HepG2 (cell line): ENCODE measurements at regions not wholly inside any gene's neighbourhood (a gene's known extent, or its start where the extent isn't known, plus 50 kb on each side); places are given as distances from the start of the nearest gene placed in this dataset.

Experiments
- ATAC-seq: fragments of 200-7000 bp; cut with Tn5 transposase; 3 replicates; pipeline ENCODE4 v1.9.1; 2020; ENCODE audit warnings: mild to moderate bottlenecking, moderate library complexity
- BruUV-seq: library from RNA; stranded (reverse); fragments of 400-500 nt; replicated peaks from 2 replicates; lab custom pipeline; 2021; lab: Mats Ljungman, UMichigan
- CTCF ChIA-PET: fragments of 300-600 bp; formaldehyde crosslinking; extraction: SDS; loops from one replicate; lab custom pipeline; 2021; ENCODE audit warnings: low total read pairs, inconsistent platforms, low intra/inter-chr PET ratio; lab: Yijun Ruan, JAX
- POLR2A ChIA-PET: fragments of 350-600 bp; sonication (Branson Sonifier 250); formaldehyde crosslinking; loops from one replicate; lab custom pipeline; 2020; ENCODE audit warnings: antibody characterized with exemption, inconsistent platforms; lab: Yijun Ruan, JAX
- DNase-seq: peaks from one replicate; pipeline ENCODE4 v3.0.0-alpha.2; 2015; ENCODE audit warnings: low spot score
- FAIRE-seq: peaks from 3 replicates; lab custom pipeline; 2011; peaks lifted over from hg19 to GRCh38; lab: Jason Lieb, UNC
- H2AFZ ChIP-seq: one replicate; pipeline ENCODE4 v1.6.1; 2011; ENCODE audit warnings: low read length, inconsistent platforms
- H3K27ac ChIP-seq: fragments of 300-600 bp; 3 replicates; pipeline ENCODE4 v1.8.0; 2011; ENCODE audit warnings: mixed run types, mild to moderate bottlenecking, mixed read lengths, low read length, inconsistent platforms; ENCODE audit not compliant: insufficient read depth; ENCODE audit errors: extremely low read length
- H3K27me3 ChIP-seq, 2 experiments: fragments of 200-600 bp in 1 of 2; 2 replicates in 1 of 2; 3 replicates in 1 of 2; pipeline versions ENCODE4 v1.6.0 to v1.8.0; 2011; ENCODE audit warnings: low read length in 2 of 2, mild to moderate bottlenecking in 2 of 2, moderate library complexity in 2 of 2, inconsistent platforms in 1 of 2; ENCODE audit not compliant: insufficient read depth in 2 of 2, control insufficient read depth in 1 of 2
- H3K36me3 ChIP-seq, 2 experiments: fragments of 200-600 bp in 1 of 2; replicated peaks in 1 of 2; 2 replicates in 1 of 2; 3 replicates in 1 of 2; pipeline versions ENCODE4 v1.5.1 to v1.8.0; 2011; ENCODE audit warnings: low read length in 2 of 2, inconsistent platforms in 1 of 2; ENCODE audit not compliant: insufficient read depth in 2 of 2, control insufficient read depth in 1 of 2
- H3K4me1 ChIP-seq: 2 replicates; pipeline ENCODE4 v1.5.1; 2012; ENCODE audit warnings: low read length, inconsistent platforms; ENCODE audit not compliant: insufficient read depth
- H3K4me2 ChIP-seq: 2 replicates; pipeline ENCODE4 v1.6.0; 2011; ENCODE audit warnings: low read depth, low read length, inconsistent platforms
- H3K4me3 ChIP-seq, 3 experiments: fragments of 200-600 bp in 1 of 3; sonication (generic), shearing (Covaris generic) in 1 of 3; replicated peaks in 1 of 3; 2 replicates each; pipeline ENCODE4 v1.5.1; 2011 to 2016; ENCODE audit warnings: low read length in 3 of 3, inconsistent platforms in 2 of 3, low read depth in 2 of 3, mild to moderate bottlenecking in 2 of 3, control low read depth in 1 of 3, mixed read lengths in 1 of 3; ENCODE audit not compliant: insufficient read depth in 1 of 3
- H3K79me2 ChIP-seq: one replicate; pipeline ENCODE4 v1.6.1; 2011; ENCODE audit warnings: low read length, inconsistent platforms; ENCODE audit not compliant: insufficient read depth
- H3K9ac ChIP-seq: 2 replicates; pipeline ENCODE4 v1.6.0; 2011; ENCODE audit warnings: mild to moderate bottlenecking, low read depth, low read length, inconsistent platforms; ENCODE audit not compliant: insufficient read depth
- H3K9me3 ChIP-seq: 2 replicates; pipeline ENCODE4 v1.5.1; 2012; ENCODE audit warnings: mild to moderate bottlenecking, low read length
- H4K20me1 ChIP-seq: 2 replicates; pipeline ENCODE4 v1.6.0; 2011; ENCODE audit warnings: inconsistent platforms, mild to moderate bottlenecking, low read length, moderate library complexity; ENCODE audit not compliant: insufficient read depth
- FOXK2 ChIP-seq: fragments of 450-650 bp; IDR thresholded peaks from 2 replicates; pipeline ENCODE4 v1.6.1; 2016
- NFKBIZ ChIP-seq: IDR thresholded peaks from 2 replicates; pipeline ENCODE4 v1.6.1; 2018; ENCODE audit warnings: missing genetic modification reagents, missing compliant biosample characterization
- SMAD9 ChIP-seq: sonication (generic); formaldehyde crosslinking; IDR thresholded peaks from 2 replicates; pipeline ENCODE4 v1.5.1; 2020; ENCODE audit warnings: mild to moderate bottlenecking, missing genetic modification reagents
- SNAPC5 ChIP-seq: sonication (generic); formaldehyde crosslinking; IDR thresholded peaks from 2 replicates; pipeline ENCODE4 v1.8.1; 2023; ENCODE audit warnings: mild to moderate bottlenecking, missing genetic modification reagents, borderline replicate concordance
- SUZ12 ChIP-seq: fragments of 150-350 bp; IDR thresholded peaks from 2 replicates; pipeline ENCODE4 v1.6.1; 2014; ENCODE audit warnings: low read depth, low read length
- ZBED4 ChIP-seq: sonication (generic); formaldehyde crosslinking; IDR thresholded peaks from 2 replicates; pipeline ENCODE4 v1.4.0; 2020; ENCODE audit warnings: missing genetic modification reagents, borderline replicate concordance
- ZNF138 ChIP-seq: sonication (generic); formaldehyde crosslinking; IDR thresholded peaks from 2 replicates; pipeline ENCODE4 v1.5.0; 2020; ENCODE audit warnings: mild to moderate bottlenecking, low read depth, missing genetic modification reagents
- ZNF282 ChIP-seq: fragments of 450-650 bp; IDR thresholded peaks from 2 replicates; pipeline ENCODE4 v1.6.1; 2018; ENCODE audit not compliant: partially characterized antibody
- ZNF30 ChIP-seq: sonication (generic); formaldehyde crosslinking; IDR thresholded peaks from 2 replicates; pipeline ENCODE4 v1.5.0; 2020; ENCODE audit warnings: mild to moderate bottlenecking, missing genetic modification reagents
- ZNF350 ChIP-seq: sonication (generic); formaldehyde crosslinking; IDR thresholded peaks from 2 replicates; pipeline ENCODE4 v1.4.0; 2020; ENCODE audit warnings: mild to moderate bottlenecking, low read depth, missing genetic modification reagents, borderline replicate concordance
- ZNF549 ChIP-seq: sonication (generic); formaldehyde crosslinking; IDR thresholded peaks from 2 replicates; pipeline ENCODE4 v1.5.0; 2020; ENCODE audit warnings: missing genetic modification reagents
- ZNF577 ChIP-seq: sonication (generic); formaldehyde crosslinking; IDR thresholded peaks from 2 replicates; pipeline ENCODE4 v1.4.0; 2020; ENCODE audit warnings: mild to moderate bottlenecking, low read depth, missing genetic modification reagents, borderline replicate concordance
- ZSCAN30 ChIP-seq: sonication (generic); formaldehyde crosslinking; IDR thresholded peaks from 2 replicates; pipeline ENCODE4 v1.5.0; 2020; ENCODE audit warnings: mild to moderate bottlenecking, missing genetic modification reagents
- WGBS: methylation state at CpG from one replicate; pipeline ENCODE4 v1.1.6; 2017; ENCODE audit warnings: low lambda C conversion rate; 5-methylcytosine and 5-hydroxymethylcytosine counted together
- in situ Hi-C: cut with HindIII; loops from 2 replicates; pipeline ENCODE4 v1.10.0; 2017; ENCODE audit warnings: low pct_unique_long_range_greater_than_20kb; ENCODE audit not compliant: extremely low pct_ligation_motif_present
- intact Hi-C: fragments of 100-400 bp; cut with micrococcal nuclease; formaldehyde crosslinking; loops from one replicate; pipeline ENCODE4 v1.10.0; 2022; ENCODE audit not compliant: unreplicated experiment
- TF ChIP-seq, protein P1 (sequence below): sonication (generic); formaldehyde crosslinking; IDR thresholded peaks from 2 replicates; pipeline ENCODE4 v1.4.0; 2020; ENCODE audit warnings: mild to moderate bottlenecking, low read depth, missing genetic modification reagents
- TF ChIP-seq, protein P2 (sequence below): IDR thresholded peaks from 2 replicates; pipeline ENCODE4 v1.6.1; 2018; ENCODE audit warnings: missing genetic modification reagents, mild to moderate bottlenecking, missing compliant biosample characterization

- H3K4me3 ChIP-seq, result no peak overlapping the region
- intact Hi-C loops, result no loop called here
- H3K4me2 ChIP-seq, result no peak overlapping the region
- TF ChIP-seq ZNF577 (no peak), ZNF30 (CRISPR knock-in tag) (no peak), SUZ12 (no peak), SNAPC5 (no peak), ZNF282 (no peak), ZNF350 (no peak), FOXK2 (no peak), ZSCAN30 (CRISPR knock-in tag) (no peak), ZNF138 (CRISPR knock-in tag) (no peak)
- TF ChIP-seq, protein P1, sequence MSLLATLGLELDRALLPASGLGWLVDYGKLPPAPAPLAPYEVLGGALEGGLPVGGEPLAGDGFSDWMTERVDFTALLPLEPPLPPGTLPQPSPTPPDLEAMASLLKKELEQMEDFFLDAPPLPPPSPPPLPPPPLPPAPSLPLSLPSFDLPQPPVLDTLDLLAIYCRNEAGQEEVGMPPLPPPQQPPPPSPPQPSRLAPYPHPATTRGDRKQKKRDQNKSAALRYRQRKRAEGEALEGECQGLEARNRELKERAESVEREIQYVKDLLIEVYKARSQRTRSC (CRISPR knock-in tag), result no peak
- no peaks in the 10 kb centered on the region for H3K4me1 ChIP-seq
- no peaks in the 10 kb centered on the region for H3K36me3 ChIP-seq
- BruUV-seq, result no TSS peak
- H4K20me1 ChIP-seq, result no peaks in the 10 kb centered on the region
- H3K79me2 ChIP-seq, result no peaks in the 10 kb centered on the region
- CTCF ChIA-PET, result no interaction called here
- H2AFZ ChIP-seq, result no peak overlapping the region
- POLR2A ChIA-PET, result no interaction called here
- 9% methylated on average over 6 of the region's 6 CpGs for WGBS
- in situ Hi-C loops, result no loop called here
- DNase-seq, result no peak
- no peak overlapping the region for H3K9ac ChIP-seq
- no peak overlapping the region for H3K27ac ChIP-seq
- no peak for ATAC-seq
- FAIRE-seq, result no peak
- no peaks in the 10 kb centered on the region for H3K9me3 ChIP-seq
- H3K27me3 ChIP-seq, result no peaks in the 10 kb centered on the region
Measured at GRCh38 chr12:68529466-68529865, 81.2 kb upstream of the RAP1B start.

- no peak overlapping the region for H3K4me2 ChIP-seq
- no peak overlapping the region for H2AFZ ChIP-seq
- H3K9ac ChIP-seq, result no peak overlapping the region
- no TSS peak for BruUV-seq
- ChIA-PET CTCF (no interaction called here), POLR2A (no interaction called here)
- FAIRE-seq (no peak), DNase-seq (no peak), ATAC-seq (no peak)
- H3K4me1 ChIP-seq, result no peaks in the 10 kb centered on the region
- no peaks in the 10 kb centered on the region for H4K20me1 ChIP-seq
- no peak overlapping the region for H3K27ac ChIP-seq
- no peak overlapping the region for H3K4me3 ChIP-seq
- H3K9me3 ChIP-seq, result no peaks in the 10 kb centered on the region
- no peaks in the 10 kb centered on the region for H3K36me3 ChIP-seq
- WGBS, result 58% methylated on average over 5 of the region's 5 CpGs
- no peaks in the 10 kb centered on the region for H3K27me3 ChIP-seq
- no peaks in the 10 kb centered on the region for H3K79me2 ChIP-seq
- intact Hi-C loops (no loop called here), in situ Hi-C loops (no loop called here)
- no peak for TF ChIP-seq NFKBIZ (CRISPR knock-in tag)
- TF ChIP-seq ZNF549 (CRISPR knock-in tag), result no peak
- no peak for TF ChIP-seq SMAD9 (CRISPR knock-in tag)
- TF ChIP-seq ZBED4 (CRISPR knock-in tag), result no peak
- TF ChIP-seq, protein P2, sequence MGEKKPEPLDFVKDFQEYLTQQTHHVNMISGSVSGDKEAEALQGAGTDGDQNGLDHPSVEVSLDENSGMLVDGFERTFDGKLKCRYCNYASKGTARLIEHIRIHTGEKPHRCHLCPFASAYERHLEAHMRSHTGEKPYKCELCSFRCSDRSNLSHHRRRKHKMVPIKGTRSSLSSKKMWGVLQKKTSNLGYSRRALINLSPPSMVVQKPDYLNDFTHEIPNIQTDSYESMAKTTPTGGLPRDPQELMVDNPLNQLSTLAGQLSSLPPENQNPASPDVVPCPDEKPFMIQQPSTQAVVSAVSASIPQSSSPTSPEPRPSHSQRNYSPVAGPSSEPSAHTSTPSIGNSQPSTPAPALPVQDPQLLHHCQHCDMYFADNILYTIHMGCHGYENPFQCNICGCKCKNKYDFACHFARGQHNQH (CRISPR knock-in tag), result no peak
Measured at GRCh38 chr12:68529869-68530268, 80.8 kb upstream of the RAP1B start.
